Stomach (tissue), 4 donors: ENCODE measurements at regions not wholly inside any gene's neighbourhood (a gene's known extent, or its start where the extent isn't known, plus 50 kb on each side); places are given as distances from the start of the nearest gene placed in this dataset.

Source experiments
- CTCF ChIP-seq, 7 experiments: fragments of 450-650 bp in 4 of 7; fragments of 200-600 bp in 3 of 7; sonication (generic) in 3 of 7; IDR thresholded peaks; one replicate each; pipeline ENCODE4 v1.5.1; 2016 to 2019; ENCODE audit warnings: antibody characterized with exemption in 7 of 7, control low read depth in 2 of 7, mild to moderate bottlenecking in 1 of 7
- EP300 ChIP-seq: sonication (generic); formaldehyde crosslinking; IDR thresholded peaks from one replicate; pipeline ENCODE4 v1.6.1; 2017; ENCODE audit warnings: antibody characterized with exemption
- POLR2A ChIP-seq, 4 donors: fragments of 450-650 bp; IDR thresholded peaks; one replicate each; pipeline ENCODE4 v1.6.1; 2016; ENCODE audit warnings: antibody characterized with exemption in 4 of 4, control low read depth in 2 of 4, mild to moderate bottlenecking in 1 of 4, moderate library complexity in 1 of 4
- POLR2AphosphoS5 ChIP-seq, 3 donors: sonication (generic); formaldehyde crosslinking; IDR thresholded peaks; one replicate each; pipeline ENCODE4 v1.6.1; 2016; ENCODE audit warnings: antibody characterized with exemption in 3 of 3

DNA sequence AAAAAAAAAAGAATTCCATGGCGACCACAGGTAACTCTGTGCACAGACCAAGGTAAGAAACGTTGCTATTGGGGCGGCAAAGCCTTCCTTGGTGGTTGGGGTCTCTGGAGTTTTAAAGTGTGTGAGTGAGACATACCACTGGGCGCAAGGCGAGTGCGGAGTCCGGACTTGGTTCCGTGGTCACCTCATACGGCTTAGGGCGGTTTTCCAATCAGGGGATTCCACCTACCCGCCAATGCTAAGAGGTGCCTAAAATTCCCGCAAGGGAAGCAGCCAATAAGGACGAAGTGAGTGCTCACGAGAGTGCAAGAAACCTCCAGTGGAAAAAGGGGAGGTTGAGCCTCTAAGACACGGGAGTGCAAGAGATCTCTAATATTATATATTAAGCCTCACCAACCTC, 68.6 kb upstream of the PRSS16 start:
- TF ChIP-seq EP300 (no peak), CTCF (IDR thresholded peaks at IDR 0.05) (no peak), POLR2AphosphoS5 (IDR thresholded peaks at IDR 0.05) (no peak), POLR2A (IDR thresholded peaks at IDR 0.05) (no peak)
